HG02610 (cell line): ENCODE measurements at regions not wholly inside any gene's neighbourhood (a gene's known extent, or its start where the extent isn't known, plus 50 kb on each side); places are given as distances from the start of the nearest gene placed in this dataset.

ENCODE experiments used
- ATAC-seq: cut with Tn5 transposase; IDR thresholded peaks from one replicate; pipeline ENCODE4 v1.9.1; 2021; ENCODE audit warnings: mild to moderate bottlenecking, moderate library complexity; ENCODE audit not compliant: unreplicated experiment

GRCh38 chr21:28437061-28437460 is 555.6 kb downstream of the LTN1 start:
- ATAC-seq: no peak

- ATAC-seq: no peak
Measured at GRCh38 chr21:28436286-28436932, 556.3 kb downstream of the LTN1 start.

GRCh38 chr21:28431527-28432200 is 561.0 kb downstream of the LTN1 start:
- no peak for ATAC-seq

- no peak for ATAC-seq
Measured at GRCh38 chr21:28431022-28431421, 561.7 kb downstream of the LTN1 start.

- ATAC-seq: no peak
Measured at GRCh38 chr21:28429161-28429560, 563.5 kb downstream of the LTN1 start.

GRCh38 chr21:28427394-28428022 is 565.2 kb downstream of the LTN1 start:
- ATAC-seq: no peak

GRCh38 chr21:28426545-28426944 is 566.1 kb downstream of the LTN1 start:
- ATAC-seq: no peak

GRCh38 chr21:28423521-28424190 is 569.0 kb downstream of the LTN1 start:
- no peak for ATAC-seq

GRCh38 chr21:28421716-28422524 is 570.8 kb downstream of the LTN1 start:
- ATAC-seq: no peak

GRCh38 chr21:28419811-28420210 is 572.9 kb downstream of the LTN1 start:
- ATAC-seq: no peak

GRCh38 chr21:28418726-28419514 is 573.8 kb downstream of the LTN1 start:
- ATAC-seq: no peak

GRCh38 chr21:28410256-28410655 is 582.4 kb downstream of the LTN1 start:
- ATAC-seq: no peak

- no peak for ATAC-seq
Measured at GRCh38 chr21:28402616-28402989, 590.1 kb downstream of the LTN1 start.

GRCh38 chr21:28397040-28397439 is 595.6 kb downstream of the LTN1 start:
- ATAC-seq: no peak

- no peak for ATAC-seq
Measured at GRCh38 chr21:28396421-28396820, 596.3 kb downstream of the LTN1 start.

- ATAC-seq: no peak
Measured at GRCh38 chr21:28393279-28393678, 599.4 kb downstream of the LTN1 start.

- ATAC-seq: no peak
Measured at GRCh38 chr21:28391938-28392849, 600.5 kb downstream of the LTN1 start.

GRCh38 chr21:28387220-28387619 is 605.5 kb downstream of the LTN1 start:
- ATAC-seq: no peak

- no peak for ATAC-seq
Measured at GRCh38 chr21:28385845-28386244, 606.8 kb downstream of the LTN1 start.
